Esophagus muscularis mucosa (tissue), 2 donors: ENCODE measurements at regions not wholly inside any gene's neighbourhood (a gene's known extent, or its start where the extent isn't known, plus 50 kb on each side); places are given as distances from the start of the nearest gene placed in this dataset.

ENCODE experiments used
- POLR2A ChIP-seq: fragments of 450-650 bp; IDR thresholded peaks from one replicate; pipeline ENCODE4 v1.6.1; 2017; ENCODE audit warnings: antibody characterized with exemption, moderate library complexity, mild to moderate bottlenecking, low read depth
- POLR2AphosphoS5 ChIP-seq, 2 donors: sonication (generic); formaldehyde crosslinking; IDR thresholded peaks; one replicate each; pipeline ENCODE4 v1.6.1; 2017; ENCODE audit warnings: antibody characterized with exemption in 2 of 2

- TF ChIP-seq POLR2A (no peak), POLR2AphosphoS5 (IDR thresholded peaks at IDR 0.05) (no peak)
Observed at GRCh38 chr4:152176627-152177214, 359.2 kb downstream of the FBXW7 start.
